Renal cortex interstitium (tissue), 11 donors: ENCODE measurements at regions not wholly inside any gene's neighbourhood (a gene's known extent, or its start where the extent isn't known, plus 50 kb on each side); places are given as distances from the start of the nearest gene placed in this dataset.

Experiments used
- DNase-seq, 11 donors: peaks; one replicate each; pipeline ENCODE4 v3.0.0-alpha.2; 2013; ENCODE audit warnings: low read depth in 9 of 11, low spot score in 4 of 11; ENCODE audit errors: extremely low read depth in 1 of 11

DNA sequence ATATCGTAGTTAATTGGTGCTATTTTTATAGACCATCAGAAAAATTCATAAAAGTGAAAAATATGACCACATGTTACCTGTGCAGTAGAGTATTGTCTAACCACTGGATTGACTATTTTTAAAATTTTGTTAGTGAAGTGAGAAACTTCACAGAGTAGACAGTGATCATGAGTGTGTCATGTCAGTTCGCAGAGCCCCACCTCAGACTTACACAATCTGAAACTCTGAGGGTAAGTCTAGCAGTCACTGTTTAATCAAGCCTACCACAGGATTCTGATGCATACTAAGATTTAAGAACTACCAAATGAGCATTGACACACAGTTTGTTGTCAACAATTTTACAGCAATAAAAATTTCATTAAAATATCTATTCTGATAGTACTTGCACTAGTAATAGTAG, 552.9 kb upstream of the SUCLG2 start:
- DNase-seq, result no peak

DNA sequence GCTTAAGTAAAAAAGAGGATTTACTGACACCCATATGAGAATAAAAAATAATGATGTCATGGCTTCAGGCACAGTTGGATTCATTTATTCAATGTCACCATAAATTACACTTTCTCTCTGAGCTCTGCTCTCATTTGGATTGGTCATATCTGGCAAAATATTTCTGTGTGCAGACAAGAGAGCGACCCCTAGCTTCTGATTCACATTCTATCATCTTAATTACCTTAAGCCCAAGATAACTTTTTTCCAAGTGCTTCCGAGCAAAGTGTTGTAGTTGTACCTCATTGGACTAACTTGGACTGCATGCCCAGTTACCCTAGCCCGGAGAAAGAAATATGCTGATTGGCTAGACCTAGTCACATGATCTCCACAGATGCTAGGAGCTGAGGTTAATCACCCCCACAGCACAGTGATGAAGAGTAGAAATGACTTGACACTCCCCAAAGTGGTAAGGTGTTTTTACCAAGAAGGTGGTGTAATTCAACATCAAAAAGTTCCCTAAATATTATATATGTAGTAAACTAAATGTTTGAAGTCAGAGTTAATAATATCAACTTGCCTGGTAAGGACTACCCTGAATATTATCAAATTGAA, 552.2 kb upstream of the SUCLG2 start:
- no peak for DNase-seq

DNA sequence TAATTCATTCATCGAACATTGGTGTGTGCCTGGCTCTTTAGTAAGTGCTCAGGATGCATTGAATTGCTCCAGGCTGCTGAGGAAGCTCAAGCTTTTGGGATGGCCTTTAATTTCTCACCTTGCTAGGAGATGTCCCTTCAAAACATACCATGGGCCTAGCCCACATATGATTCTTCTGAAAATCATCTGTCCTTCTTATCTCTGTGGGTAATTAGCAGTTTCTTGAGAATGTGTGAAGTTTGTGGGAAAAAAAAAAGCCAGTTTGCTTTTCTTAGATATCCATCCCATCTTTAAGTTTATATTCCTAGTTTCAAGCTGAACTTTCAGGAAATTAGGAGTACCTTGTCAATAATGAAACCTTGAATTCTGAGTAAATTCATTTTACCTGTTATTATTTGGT, 532.3 kb upstream of the SUCLG2 start:
- no peak for DNase-seq

GRCh38 chr3:68176600-68176999, 522.2 kb upstream of the SUCLG2 start:
- no peak for DNase-seq

DNA sequence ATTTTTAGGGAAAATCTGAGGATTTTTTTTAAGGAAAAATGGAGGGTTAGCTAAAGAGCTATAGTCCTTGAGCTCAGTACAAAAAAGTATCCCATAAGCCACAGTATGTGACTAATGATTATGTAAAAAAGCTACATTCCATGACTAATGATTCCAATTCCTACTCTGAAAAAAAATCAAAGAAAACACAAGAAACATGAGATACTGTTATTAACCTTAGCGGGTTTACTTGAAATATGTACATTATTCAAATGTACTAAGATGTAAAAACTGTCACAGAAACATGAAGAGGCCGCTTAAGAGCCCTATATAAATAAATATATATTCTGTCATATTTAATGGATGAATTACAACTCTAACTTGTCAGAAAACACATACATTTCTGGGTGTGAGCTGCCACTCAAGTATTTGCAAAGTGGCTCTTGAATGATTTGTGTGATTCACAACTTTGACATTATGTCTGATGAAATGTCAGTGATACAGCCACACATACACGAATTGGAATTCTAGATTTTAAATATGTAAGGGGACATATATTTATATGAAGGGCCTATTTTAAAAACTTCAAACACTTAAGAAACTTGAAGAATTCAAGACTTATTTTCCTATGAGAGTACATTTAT, 518.7 kb upstream of the SUCLG2 start:
- no peak for DNase-seq

- no peak for DNase-seq
Observed at GRCh38 chr3:68172039-68172438, 517.6 kb upstream of the SUCLG2 start.

- DNase-seq, result no peak
Observed at GRCh38 chr3:68163968-68164367, 509.6 kb upstream of the SUCLG2 start.

DNA sequence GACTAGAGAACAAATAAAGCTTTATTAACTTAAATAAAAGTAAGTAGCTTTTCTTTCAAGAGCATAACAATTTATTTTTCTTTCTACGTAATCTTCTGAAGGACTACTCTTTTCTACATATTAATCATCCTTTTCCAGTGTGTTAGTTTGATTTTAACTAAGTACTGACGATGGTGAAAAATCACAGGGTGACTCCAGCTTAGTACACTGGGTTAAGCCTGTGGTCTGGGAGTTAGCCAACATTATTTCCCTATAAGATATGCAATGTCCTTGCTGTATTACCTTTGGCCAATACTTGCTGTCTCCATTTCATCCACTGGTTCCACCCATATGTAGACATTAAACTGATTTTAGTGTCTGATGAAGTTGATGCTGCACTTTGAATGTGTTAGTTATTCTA, 508.6 kb upstream of the SUCLG2 start:
- no peak for DNase-seq

DNA sequence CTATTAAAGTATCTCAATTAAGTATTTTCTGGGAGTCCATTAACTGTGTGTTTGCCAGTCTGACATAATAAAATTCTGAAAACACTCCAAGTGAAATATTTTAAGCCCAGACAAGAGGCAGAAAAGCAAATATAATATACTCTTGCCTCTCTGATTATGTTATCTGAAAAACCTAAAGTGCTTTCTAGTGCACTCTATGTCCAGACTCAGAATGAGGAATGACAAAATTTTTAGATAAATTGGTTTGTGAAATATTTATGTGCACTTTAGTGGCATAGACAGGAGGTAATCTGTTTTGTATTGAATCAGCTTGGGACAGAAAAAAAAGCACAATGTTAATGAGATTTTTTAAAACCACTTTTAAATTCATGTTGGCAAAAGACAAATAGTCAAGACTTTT, 508.2 kb upstream of the SUCLG2 start:
- DNase-seq, result no peak

GRCh38 chr3:68151359-68151758, 496.9 kb upstream of the SUCLG2 start:
- DNase-seq, result no peak

DNA sequence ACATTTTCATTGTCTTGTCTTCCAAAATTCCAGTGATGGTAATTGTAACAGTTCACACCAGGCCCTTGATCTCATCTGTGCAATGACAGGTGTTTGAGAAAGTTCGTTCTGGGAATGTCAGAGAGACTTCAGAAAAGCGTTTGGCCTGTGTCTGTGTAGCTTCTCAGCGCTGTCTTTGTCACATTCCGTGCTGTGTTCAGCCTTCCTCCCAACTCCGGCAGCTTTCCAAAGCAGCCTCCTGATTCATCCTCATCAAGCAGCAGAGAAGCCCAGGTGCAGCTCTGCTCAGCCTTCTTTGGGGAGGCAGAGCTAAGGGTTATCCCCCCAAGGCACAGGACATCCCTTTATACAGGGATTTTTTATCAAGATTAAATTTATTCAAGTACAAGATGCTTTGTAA, 494.0 kb upstream of the SUCLG2 start:
- no peak for DNase-seq

DNA sequence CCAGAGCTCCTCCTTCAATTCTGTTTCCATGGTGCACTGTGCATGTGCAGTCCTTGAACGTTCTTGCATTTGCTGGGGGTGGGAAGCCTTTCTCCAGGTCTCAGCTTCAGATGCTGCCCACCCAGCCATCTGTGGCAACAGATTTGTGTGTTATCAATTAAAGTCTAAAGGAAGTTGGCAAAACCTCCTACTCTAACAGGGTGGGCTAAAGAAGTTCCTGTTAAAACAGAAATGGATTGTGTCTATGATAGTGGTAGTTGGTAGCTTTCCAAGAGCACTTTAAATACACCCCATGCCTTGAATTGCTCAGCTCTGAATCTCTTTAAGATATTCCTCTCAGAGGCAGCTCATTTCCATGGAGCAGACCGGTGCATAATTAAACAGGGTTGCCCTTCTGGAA, 488.0 kb upstream of the SUCLG2 start:
- DNase-seq, result no peak

- DNase-seq, result no peak
Observed at GRCh38 chr3:68139897-68140296, 485.5 kb upstream of the SUCLG2 start.

GRCh38 chr3:68136411-68136810, 482.0 kb upstream of the SUCLG2 start:
- no peak for DNase-seq

DNA sequence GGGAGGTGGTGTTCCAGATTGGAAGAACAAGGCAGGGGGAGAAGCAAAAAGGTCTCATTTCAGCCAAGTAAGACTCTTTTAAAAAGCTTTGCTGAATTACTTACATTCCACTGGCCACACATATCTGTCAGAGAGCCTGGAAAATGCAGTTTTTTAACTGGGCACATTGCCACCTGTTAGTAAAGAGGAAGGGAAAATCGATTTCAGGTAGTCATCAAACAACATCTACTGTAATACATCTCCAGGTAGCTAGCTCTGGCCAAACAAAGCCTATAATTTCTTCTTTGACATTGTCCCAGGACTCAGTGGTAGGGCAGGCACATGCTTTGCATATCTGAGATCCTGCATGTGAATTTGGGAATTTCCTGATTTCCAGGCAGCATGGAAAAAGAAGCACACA, 480.7 kb upstream of the SUCLG2 start:
- DNase-seq, result no peak

GRCh38 chr3:68129065-68129464, 474.7 kb upstream of the SUCLG2 start:
- DNase-seq, result no peak

GRCh38 chr3:68123231-68123630, 468.8 kb upstream of the SUCLG2 start:
- DNase-seq, result no peak

- DNase-seq, result no peak
Observed at GRCh38 chr3:68121287-68121686, 466.9 kb upstream of the SUCLG2 start.

GRCh38 chr3:68116580-68116979, 462.2 kb upstream of the SUCLG2 start:
- DNase-seq, result no peak

DNA sequence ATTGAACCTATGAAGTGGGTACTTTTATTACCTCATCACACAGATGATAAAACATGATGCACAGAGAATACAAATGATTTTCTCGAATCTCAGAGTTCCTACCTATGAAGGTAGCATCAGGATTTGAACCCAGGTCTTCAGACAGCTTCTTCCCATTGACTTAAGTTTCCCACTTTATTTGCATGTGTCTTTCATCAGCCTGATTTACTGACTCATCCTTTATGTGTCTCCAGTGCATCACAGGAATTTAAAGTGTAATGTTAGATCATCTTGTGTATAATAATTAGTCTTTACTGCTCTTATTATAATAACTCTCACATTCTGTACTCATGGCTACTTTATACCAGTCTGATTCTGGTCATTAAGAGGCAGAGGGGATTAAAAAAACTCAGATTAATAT, 449.4 kb upstream of the SUCLG2 start:
- DNase-seq, result no peak

DNA sequence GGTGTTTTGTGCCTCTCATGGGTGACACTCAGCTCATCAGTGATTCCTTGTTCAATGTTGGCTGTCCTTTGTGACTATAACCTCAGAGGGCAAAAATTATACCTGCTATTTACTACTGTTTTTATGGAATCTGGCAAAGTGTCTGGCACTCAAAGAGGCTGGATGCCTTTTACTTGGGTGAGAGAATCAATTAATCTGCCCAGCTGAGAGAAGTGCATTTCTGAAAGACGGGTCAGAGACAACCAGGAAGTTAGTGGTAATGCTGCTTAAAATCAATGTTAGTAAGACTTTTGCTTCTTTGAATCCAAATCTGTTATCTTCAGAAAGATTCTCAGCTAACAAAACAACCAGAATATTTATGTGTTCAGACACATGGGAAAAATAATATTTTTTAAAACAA, 436.2 kb upstream of the SUCLG2 start:
- DNase-seq, result no peak
